GM21390 (cell line): ENCODE measurements at regions not wholly inside any gene's neighbourhood (a gene's known extent, or its start where the extent isn't known, plus 50 kb on each side); places are given as distances from the start of the nearest gene placed in this dataset.
A peak's percentile ranks its signal among the peaks of the same experiment; 100 is the strongest.

ENCODE experiments used
- ATAC-seq: cut with Tn5 transposase; IDR thresholded peaks from one replicate; pipeline ENCODE4 v1.9.1; 2021; ENCODE audit not compliant: unreplicated experiment

DNA sequence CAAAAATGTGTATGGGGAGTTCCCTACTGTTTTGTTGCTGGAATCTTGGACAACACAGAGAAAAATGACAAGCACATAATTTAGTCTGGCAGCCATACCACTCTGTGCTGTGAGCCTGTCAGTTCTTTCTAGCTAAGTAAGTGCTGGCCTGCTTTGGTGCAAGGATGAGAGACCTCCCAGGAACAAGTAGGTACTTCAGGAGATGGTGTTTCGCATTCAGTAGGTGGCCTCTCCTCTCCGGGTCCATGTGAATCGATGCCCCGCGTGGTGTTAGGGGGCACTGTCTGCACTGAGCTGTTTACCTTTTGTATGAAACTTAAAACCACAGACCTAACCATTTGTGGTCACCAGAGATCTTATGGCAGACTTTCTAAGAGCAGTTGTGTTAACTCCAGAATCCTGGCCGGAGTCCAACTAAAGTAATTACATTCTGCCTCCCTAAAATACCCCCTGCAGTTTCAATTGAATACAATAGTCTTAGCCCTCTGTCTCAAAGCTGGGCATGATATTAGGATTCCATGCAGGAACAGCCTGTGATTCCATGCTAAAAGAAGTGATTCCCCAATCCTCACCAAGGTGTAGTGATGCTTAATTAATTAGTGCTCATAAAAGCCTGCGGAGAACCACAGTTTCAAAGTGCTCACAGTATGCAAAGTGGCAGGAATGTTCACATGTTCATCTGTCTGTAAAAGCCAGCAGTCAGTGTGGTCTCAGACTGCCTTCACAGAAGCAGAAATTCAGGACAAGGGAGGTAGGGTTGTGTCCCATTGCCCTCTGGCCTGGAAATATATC lies 64.2 kb downstream of the LLPH start:
- ATAC-seq = peak; percentile 85

DNA sequence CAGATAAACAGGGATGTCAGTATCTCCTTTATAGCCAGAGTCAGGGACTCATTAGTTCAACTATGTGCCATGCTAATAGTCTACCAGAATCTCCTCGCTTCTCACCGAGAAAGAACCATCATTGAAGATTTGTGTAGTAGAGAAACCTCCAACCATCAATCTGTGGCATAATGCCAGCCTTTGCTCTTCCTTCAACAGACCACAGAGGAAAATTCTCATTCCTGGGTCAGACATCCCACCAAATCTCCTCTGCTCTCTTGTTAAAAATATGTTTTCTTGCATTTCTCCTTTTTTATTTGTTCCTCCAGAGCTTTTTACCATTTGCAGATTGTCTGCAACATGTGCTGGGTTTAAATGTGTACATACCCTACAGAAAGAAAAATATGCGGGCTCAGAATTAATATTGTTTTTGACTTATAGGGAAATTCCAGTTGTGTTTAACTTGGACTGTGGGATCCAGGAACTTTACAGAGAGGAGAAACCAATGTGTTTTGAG lies 64.9 kb downstream of the LLPH start:
- ATAC-seq = no peak

DNA sequence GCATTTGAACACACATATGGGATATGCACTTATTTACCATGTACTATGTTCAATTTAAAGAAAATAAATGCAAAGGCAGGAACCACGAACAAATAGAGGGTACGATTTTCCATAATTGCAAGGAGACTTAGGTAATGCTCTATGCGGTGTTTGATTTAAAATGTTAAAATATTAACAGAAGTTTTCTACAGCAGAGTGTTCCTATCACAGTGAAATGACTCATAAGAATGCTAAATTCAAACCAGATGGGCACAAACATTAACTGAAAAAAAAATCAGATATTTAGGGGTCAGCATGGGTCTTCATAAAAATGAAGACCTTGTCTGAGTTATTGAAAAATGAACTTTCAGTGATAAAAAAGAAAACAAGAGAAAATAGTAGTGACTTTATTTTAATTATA lies 65.4 kb downstream of the LLPH start:
- ATAC-seq = no peak

DNA sequence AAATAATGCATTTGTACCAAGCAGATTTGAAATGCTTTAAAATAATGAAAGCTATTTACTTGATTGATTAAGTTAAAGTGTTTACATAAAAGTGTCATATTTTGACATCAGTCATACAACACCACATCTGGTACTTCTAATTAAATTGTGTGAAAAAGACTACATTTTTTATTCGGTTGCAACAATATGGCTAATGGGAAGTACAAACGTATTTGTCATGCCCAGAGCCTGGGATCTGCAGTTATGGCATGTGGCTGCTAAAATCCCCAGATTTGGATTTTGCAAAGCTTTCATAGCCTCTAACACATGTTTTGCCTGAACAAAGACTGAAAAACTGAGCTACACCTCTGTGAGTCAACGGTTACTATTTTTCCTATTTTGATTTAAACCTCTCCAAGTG lies 66.6 kb downstream of the LLPH start:
- no peak for ATAC-seq

DNA sequence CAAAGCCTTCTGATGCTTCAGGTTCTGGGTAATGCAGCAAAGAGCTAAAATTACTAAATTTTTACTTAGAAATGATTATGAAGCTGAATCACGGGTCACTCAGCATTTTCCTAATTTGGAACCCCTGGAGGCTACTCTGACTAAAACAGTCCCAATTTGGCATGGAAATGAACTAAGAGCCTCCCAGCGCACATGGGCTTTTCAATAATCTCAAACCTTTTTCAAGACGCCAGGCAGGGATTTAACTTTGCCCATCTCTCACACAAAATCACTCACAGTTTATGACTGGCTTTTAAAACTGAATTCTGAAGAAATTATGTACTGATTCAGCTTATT lies 68.3 kb downstream of the LLPH start:
- ATAC-seq = no peak

DNA sequence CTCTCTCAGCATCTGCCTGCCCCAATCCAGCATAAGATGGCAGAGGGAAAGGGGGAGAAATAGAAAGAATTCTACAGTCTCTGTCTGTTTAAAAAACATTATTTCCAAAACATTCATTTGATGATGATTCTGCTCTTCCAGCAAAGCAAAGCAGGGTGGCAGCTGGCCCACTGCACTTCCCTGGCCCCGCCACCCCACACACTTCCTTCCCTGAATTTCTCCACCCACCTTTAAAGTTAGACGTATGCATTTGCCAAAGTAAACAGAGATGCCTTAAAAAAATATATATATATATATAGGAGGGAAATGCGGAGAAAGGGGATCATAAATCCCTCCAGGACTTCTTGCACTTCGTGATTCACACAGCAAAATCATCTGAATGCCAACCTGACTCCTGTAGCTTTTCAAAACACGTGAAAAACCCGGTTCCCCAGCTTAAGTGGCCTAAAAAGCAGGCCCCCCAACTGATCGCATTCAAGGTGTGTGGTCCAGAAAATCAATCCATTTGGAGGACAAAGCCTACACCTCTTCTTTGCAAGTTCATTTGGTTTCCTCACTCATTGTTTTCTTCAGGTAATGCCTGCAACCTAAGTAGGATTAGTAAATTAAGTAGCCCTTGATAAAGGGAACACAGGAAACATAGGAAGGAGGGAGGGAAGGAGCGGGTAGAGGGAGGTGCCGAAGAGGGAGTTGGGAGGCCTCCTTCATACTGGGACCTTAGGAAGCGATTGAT lies 68.8 kb downstream of the LLPH start:
- no peak for ATAC-seq

DNA sequence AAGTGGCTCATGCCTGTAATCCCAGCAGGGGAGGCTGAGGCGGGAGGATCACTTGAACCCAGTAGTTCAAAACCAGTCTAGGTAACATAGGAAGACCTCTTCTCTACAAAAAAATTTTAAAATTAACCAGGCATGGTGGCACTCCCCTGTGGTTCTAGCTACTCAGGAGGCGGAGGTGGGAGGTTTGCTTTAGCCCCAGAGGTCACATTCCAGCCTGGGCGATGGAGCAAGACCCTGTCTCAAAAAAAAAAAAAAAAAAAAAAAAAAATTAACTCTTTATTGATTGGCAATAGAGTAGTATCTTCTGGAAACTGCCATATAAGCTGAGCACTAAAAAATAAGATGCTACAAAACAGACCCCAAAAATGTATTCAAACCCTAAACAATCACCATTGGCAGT lies 69.5 kb downstream of the LLPH start:
- no peak for ATAC-seq

DNA sequence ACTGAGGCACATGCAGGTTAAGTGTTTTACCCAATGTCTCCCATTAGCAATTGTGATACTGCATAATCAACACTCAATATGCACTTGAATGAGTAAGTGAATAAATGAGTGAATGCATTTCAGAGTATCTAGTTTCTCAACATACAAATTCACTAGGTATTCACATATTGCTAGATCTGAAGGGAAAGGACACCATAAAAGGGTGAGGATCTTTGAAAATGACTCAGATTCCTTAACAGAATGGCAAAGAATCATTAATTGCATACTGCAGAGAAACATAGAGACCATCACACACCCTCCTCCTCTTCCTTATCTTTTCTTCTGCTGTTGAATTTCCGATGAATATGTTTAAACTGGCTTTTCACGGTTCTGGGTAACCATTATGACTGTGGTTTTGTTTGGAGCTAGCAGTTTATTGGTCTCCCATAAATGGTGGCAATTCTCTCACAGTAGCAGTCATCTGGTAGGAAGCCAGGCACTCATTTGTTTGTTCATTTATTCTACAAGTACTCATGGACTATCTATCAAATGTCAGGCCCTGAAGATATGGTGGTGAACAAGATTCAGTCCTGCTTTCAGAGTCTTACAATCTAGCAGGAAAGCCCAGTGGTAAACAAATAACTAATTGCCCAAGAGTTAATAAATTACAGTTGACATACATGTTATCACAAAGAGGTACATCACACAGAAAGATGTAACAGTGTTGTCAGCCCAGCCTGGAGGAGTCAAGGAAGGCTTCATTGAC lies 70.2 kb downstream of the LLPH start:
- no peak for ATAC-seq

DNA sequence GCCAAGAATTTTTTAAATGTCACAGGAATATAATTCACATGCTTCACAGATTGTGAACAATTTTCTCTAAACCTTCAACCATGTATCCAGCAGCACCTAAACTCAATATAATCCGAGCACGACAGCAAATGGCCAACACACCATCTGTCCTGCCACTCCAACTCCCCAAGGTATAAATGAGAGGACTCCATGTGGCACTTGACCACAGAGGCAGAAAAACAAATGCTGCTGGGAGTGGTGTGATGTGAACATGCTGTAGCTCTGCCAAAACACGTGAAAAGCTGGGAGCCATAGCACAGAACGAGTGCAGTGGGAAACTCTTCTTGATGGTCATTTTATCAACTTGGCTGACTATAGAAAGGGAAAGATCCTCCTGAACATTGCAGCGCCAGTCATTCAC lies 70.9 kb downstream of the LLPH start:
- no peak for ATAC-seq

DNA sequence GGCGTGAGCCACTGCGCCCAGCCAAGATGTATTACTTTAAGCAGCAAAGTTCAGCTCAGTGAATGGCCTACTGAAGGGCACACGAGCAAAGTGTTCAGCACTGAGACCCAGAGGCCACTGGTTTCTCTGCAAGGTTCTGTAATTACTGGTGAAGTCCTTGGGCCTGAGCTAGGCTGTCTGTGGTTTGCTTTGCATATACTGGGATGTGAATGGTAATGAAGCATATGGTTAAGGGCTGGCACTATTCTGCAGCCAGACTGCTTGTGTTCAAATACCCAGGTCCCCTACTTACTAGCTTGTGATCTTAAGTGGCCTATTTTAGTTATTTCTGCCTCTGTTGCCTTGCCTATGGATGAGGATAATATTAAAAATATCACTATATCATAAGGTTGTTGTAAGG lies 72.0 kb downstream of the LLPH start:
- no peak for ATAC-seq

DNA sequence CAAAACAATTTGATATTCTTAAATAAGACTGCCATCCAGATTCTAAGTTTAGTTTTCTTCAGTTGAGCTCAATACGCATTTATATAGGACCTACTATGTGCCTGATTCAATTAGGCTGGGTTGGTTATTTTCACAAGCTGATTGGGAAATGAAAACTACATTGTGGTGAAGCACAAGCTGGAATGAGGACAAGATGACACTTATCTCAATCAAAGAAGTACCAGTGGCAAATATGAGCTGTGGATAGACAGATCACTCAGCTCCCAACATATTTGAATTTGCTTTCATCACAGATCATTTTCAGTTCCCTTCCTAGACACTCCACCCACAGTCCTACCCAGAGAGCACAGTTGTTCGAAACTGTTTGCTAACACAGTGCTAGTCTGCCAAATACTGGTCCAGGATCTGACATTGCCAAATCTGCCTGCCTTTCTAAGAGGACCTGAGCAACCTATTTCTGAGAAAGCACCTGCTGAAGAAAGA lies 74.7 kb downstream of the LLPH start:
- ATAC-seq = peak; percentile 93

DNA sequence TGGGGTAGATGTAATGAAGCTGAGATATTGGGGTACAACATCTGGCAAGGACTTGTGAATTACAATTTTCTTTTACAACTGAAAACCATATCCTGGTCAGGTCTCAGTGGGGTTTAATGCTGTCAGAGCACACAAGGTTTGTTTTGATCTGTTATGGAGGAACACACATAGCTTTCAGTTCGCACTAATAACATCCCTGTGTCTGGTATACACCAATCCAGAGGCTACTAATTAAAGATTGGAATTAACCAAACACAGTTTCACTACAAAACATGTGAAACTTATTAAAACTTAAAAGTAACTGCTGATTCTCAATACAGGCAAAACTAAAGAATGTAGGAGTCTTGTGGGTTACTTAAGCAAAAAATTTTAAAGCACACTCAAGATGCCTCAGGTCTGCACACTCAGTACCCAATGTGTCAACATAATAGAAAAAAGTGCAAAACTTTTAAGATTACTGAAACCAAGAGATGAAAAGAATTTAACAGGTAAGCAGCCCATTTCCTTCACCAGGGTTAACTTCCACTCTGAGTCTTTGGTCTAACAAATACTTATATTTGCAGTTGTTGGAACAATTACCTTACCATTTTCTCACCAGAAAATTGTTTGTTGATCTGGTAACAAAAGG lies 77.4 kb downstream of the LLPH start:
- no peak for ATAC-seq

DNA sequence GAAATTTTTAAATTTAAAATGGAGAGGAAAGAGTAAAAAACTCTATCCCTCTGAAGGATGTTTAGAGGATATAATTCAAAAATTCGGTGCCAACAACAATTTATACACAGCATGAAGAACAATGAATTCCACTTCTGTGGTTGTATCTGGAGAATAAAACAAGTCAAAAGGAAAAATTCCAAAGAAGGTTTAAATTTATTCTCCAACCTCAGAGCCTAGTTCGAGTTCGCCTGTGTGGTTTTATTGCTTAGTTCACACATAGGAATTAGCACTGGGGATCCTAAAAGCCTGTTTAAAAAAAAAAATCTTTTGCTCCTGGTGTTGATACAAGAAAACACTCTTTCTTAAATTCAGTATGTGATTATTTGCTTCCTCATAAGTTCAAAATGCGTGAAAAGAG lies 79.2 kb downstream of the LLPH start:
- ATAC-seq = no peak

DNA sequence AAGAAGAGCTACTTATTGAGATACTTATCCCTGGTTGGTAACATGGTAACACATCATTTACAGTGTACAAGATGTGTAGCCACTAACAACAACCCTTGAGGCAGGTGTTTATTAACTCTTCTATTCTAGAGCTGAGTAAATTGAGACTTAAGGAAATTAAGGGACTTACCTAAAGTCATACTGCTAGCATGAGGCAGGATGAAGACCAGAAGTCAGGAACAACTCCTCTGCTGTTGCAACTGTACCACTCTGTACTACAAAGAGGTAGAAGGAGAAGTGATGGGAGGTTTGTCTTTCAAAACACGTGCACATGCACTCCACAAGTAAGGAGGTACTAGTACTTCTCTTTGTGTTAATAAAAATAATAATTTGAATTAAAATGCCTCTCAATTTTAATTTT lies 79.9 kb downstream of the LLPH start:
- no peak for ATAC-seq

DNA sequence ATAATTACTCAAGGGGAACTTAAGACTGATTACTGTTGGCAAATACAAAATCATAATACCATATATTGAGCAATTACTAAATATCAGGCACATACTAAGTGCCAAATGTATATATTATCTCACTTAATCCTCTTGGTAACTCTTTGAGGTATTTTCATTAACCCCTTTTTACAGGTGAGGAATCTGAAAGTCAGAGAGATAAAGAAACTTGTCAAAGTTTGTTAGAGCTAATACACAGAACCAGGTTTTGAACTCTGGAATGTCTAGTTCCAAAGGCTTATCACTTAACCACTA lies 80.3 kb downstream of the LLPH start:
- no peak for ATAC-seq

DNA sequence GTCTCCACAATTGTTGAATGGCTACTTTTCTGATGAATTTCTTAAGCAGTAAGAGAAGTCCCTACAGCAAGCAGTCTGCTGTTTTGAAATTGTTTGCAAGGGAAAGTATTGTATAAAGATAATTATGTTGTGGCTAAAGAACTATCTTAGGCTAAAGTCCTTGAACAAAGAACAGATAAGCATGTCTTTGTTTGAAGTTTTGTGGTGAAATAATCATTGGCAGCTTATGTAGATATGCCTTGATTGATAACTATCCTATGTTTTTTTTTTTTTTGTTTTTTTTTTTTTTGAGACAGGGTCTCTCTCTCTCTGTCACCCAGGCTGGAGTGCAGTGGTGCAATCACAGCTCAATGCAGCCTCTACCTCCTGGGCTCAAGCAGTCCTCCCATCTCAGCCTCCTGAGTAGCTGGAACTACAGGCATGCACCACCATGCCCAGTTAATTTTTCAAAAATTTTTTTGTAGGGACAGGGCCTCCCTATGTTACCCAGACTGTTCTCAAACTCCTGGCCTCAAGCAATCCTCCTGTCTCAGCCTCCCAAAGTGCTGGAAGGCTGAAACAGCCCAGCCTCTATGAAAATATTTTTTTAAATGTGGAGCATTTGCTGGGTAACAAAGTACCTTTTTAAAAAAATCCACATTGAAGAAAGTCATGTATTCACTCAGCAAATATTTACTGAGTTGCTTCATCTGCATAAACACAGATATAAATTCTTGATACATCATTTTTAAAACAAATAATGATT lies 80.8 kb downstream of the LLPH start:
- ATAC-seq = no peak

DNA sequence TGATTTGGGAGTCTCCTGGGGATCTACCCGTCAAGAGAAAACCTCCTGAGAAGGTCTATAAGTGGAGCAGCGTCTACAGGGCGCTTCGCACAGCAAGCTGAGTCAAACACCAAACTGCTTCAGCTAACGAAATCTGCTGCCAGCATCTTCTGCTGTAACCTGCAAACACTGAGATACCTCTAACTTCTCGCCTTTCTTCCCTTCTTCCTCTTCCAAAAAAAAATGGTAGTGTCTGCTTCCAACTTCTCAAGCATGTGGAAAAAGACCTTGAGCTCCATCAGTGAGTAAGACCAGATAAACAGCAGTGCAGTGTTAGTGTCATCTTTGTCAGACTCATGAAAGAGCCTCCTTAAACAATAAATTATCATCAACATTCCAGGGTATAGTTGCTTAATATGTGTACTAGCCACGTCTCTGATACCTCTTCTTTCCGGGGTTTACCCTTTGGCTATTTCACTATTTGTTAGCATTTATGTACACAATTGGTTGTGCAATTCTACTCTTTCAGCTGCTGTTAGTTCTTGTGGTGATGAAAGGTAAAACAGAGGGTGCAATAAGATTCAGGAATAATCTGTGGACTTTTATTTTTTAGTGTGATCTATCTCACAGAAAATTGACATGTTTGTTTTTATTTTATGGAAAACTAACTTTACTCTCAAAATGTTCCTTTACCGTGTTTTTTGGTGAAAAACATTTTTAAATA lies 81.6 kb downstream of the LLPH start:
- ATAC-seq = no peak

DNA sequence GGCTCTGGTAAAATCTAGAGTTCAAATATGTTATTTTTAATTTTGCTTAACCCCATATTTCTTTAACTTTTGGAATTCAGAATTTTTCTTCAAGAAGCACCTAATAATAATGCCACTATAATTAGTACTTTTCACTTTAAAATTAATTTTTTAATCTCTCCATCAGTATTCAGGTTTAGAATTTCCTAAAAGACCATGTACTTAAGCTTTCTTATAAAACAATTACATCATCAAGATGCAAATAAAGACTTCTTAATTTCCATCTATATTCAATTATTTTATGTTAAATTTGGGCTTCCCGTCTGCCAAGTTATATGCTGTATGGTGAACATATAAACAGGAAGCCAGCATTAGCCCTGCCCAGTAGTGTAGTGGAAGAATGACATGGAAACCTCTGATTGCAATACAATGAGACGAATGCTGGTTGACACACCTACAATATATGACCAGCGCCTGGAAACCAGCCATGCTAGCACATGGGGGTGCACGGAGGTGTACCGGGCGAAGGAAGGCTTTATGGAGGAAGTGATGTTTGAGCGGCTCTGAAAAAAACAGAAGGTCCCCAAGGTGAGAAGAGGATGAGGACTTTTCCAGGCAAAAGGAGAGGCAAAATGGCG lies 82.2 kb downstream of the LLPH start:
- no peak for ATAC-seq

DNA sequence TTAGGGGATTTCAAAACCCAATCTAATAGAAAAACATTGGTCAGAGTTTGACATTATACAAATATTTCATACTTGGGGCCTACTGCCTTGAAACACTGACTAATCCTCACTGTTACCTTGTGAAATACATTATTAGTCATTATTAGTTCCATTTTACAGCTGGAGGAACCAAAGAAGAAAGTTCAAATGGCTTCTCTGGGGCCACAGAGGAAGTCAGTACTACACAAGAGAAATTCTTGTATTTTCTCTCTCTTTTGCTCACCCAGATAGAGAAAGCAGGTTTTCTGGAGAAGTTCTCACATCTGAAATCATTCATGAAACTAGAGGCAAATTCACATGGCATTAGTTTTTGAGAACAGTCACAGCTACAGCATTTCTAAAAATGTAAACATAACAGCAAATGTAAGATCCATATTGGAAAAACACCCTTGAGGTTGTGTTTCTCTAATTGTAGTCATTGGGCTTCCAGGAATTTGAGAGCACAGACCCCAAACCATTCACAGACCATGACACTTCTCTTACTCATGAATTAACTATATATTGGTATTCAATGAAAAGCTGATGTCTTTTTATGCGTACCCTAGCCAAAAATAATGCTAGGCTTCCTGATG lies 83.0 kb downstream of the LLPH start:
- ATAC-seq = peak; percentile 93
